Lower leg skin (tissue), 3 donors: ENCODE measurements at regions not wholly inside any gene's neighbourhood (a gene's known extent, or its start where the extent isn't known, plus 50 kb on each side); places are given as distances from the start of the nearest gene placed in this dataset.

Experiments
- POLR2A ChIP-seq, 2 donors: fragments of 450-650 bp; IDR thresholded peaks; one replicate each; pipeline ENCODE4 v1.6.1; 2016 to 2017; ENCODE audit warnings: antibody characterized with exemption in 2 of 2, mild to moderate bottlenecking in 1 of 2, moderate library complexity in 1 of 2
- TF ChIP-seq, protein P1 (sequence below), 3 donors: fragments of 450-650 bp; IDR thresholded peaks; one replicate each; pipeline ENCODE4 v1.5.1; 2016; ENCODE audit warnings: antibody characterized with exemption in 3 of 3, mild to moderate bottlenecking in 3 of 3, moderate library complexity in 2 of 3

DNA sequence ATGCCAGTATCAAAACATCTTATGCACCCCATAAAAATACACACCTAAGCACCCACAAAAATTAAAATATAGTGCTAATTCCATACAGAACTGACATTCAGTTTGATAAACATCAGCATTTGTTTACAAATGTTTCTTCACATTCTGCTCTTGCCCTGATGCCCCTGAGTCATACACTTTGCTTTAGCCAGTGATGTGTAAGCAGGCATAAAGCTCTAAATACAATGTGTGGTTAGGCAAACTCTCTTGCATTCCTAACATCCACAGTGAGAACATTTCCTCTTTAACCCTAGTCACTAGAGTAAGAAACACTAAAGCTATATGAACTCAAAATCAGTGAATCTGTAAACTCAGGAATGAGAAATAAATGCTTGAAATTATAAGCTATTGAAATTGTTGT is 1060.7 kb downstream of the FAM181B start:
- TF ChIP-seq, protein P1, sequence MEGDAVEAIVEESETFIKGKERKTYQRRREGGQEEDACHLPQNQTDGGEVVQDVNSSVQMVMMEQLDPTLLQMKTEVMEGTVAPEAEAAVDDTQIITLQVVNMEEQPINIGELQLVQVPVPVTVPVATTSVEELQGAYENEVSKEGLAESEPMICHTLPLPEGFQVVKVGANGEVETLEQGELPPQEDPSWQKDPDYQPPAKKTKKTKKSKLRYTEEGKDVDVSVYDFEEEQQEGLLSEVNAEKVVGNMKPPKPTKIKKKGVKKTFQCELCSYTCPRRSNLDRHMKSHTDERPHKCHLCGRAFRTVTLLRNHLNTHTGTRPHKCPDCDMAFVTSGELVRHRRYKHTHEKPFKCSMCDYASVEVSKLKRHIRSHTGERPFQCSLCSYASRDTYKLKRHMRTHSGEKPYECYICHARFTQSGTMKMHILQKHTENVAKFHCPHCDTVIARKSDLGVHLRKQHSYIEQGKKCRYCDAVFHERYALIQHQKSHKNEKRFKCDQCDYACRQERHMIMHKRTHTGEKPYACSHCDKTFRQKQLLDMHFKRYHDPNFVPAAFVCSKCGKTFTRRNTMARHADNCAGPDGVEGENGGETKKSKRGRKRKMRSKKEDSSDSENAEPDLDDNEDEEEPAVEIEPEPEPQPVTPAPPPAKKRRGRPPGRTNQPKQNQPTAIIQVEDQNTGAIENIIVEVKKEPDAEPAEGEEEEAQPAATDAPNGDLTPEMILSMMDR (IDR thresholded peaks at IDR 0.05), result no peak
- TF ChIP-seq POLR2A (IDR thresholded peaks at IDR 0.05), result no peak
